H9 (cell line): ENCODE measurements at regions not wholly inside any gene's neighbourhood (a gene's known extent, or its start where the extent isn't known, plus 50 kb on each side); places are given as distances from the start of the nearest gene placed in this dataset.

Source experiments
- DNase-seq: peaks from one replicate; pipeline ENCODE4 v3.0.0-alpha.2; 2017
- H2AFZ ChIP-seq: one replicate; pipeline ENCODE4 v1.6.1; 2013; ENCODE audit warnings: mild to moderate bottlenecking, low read length, control low read depth, moderate library complexity
- H2AK5ac ChIP-seq: 2 replicates; pipeline ENCODE4 v1.6.1; 2013; ENCODE audit warnings: low read length, control low read depth, mixed read lengths; ENCODE audit not compliant: insufficient read length
- H2BK120ac ChIP-seq: one replicate; pipeline ENCODE4 v1.6.1; 2013; ENCODE audit warnings: low read depth, mild to moderate bottlenecking, low read length, control low read depth, inconsistent platforms; ENCODE audit not compliant: poor library complexity, severe bottlenecking
- H2BK12ac ChIP-seq: 2 replicates; pipeline ENCODE4 v1.6.1; 2013; ENCODE audit warnings: low read length, control low read depth, mixed read lengths, low read depth; ENCODE audit not compliant: insufficient read length
- H2BK15ac ChIP-seq: 2 replicates; pipeline ENCODE4 v1.6.1; 2013; ENCODE audit warnings: low read depth, low read length, control low read depth
- H2BK20ac ChIP-seq: one replicate; pipeline ENCODE4 v1.6.1; 2013; ENCODE audit warnings: low read depth, mild to moderate bottlenecking, low read length, control low read depth, inconsistent platforms; ENCODE audit not compliant: poor library complexity, severe bottlenecking
- H2BK5ac ChIP-seq: 2 replicates; pipeline ENCODE4 v1.6.1; 2013; ENCODE audit warnings: low read length, control low read depth, mixed read lengths; ENCODE audit not compliant: insufficient read length
- H3K14ac ChIP-seq: 2 replicates; pipeline ENCODE4 v1.6.1; 2013; ENCODE audit warnings: low read length, control low read depth; ENCODE audit not compliant: insufficient read depth
- H3K18ac ChIP-seq: 2 replicates; pipeline ENCODE4 v1.6.1; 2013; ENCODE audit warnings: low read depth, mild to moderate bottlenecking, mixed read lengths, low read length, control low read depth; ENCODE audit not compliant: insufficient read length
- H3K23ac ChIP-seq: 2 replicates; pipeline ENCODE4 v1.6.1; 2013; ENCODE audit warnings: low read length, control low read depth, mixed read lengths, low read depth; ENCODE audit not compliant: insufficient read length
- H3K23me2 ChIP-seq: 2 replicates; pipeline ENCODE4 v1.6.1; 2013; ENCODE audit warnings: low read depth, mild to moderate bottlenecking, mixed read lengths, low read length, control low read depth; ENCODE audit not compliant: insufficient read length, poor library complexity, severe bottlenecking
- H3K27ac ChIP-seq: 2 replicates; pipeline ENCODE4 v1.5.1; 2013; ENCODE audit warnings: low read length, control low read depth, mixed read lengths, low read depth; ENCODE audit not compliant: insufficient read length
- H3K27me3 ChIP-seq: 2 replicates; pipeline ENCODE4 v1.6.1; 2013; ENCODE audit warnings: low read length, control low read depth, inconsistent platforms; ENCODE audit not compliant: insufficient read depth
- H3K4ac ChIP-seq: 2 replicates; pipeline ENCODE4 v1.6.1; 2013; ENCODE audit warnings: low read depth, mild to moderate bottlenecking, control low read depth, inconsistent platforms, low read length, moderate library complexity
- H3K4me1 ChIP-seq: 2 replicates; pipeline ENCODE4 v1.6.1; 2013; ENCODE audit warnings: low read length, control low read depth, inconsistent platforms; ENCODE audit not compliant: insufficient read depth
- H3K4me2 ChIP-seq: 2 replicates; pipeline ENCODE4 v1.6.1; 2013; ENCODE audit warnings: low read length, control low read depth, mixed read lengths; ENCODE audit not compliant: insufficient read length, insufficient read depth
- H3K56ac ChIP-seq: 2 replicates; pipeline ENCODE4 v1.6.1; 2013; ENCODE audit warnings: low read depth, mild to moderate bottlenecking, mixed read lengths, low read length, control low read depth; ENCODE audit not compliant: insufficient read length
- H3K79me1 ChIP-seq: 2 replicates; pipeline ENCODE4 v1.6.1; 2013; ENCODE audit warnings: low read depth, mild to moderate bottlenecking, moderate library complexity, low read length, control low read depth, inconsistent platforms; ENCODE audit not compliant: insufficient read depth, poor library complexity, severe bottlenecking
- H3K79me2 ChIP-seq: 2 replicates; pipeline ENCODE4 v1.6.1; 2013; ENCODE audit warnings: low read length, control low read depth, inconsistent platforms; ENCODE audit not compliant: insufficient read depth
- H3K9ac ChIP-seq: 2 replicates; pipeline ENCODE4 v1.6.1; 2013; ENCODE audit warnings: low read length, control low read depth, mixed read lengths; ENCODE audit not compliant: insufficient read length; ENCODE audit errors: extremely low read depth
- H3K9me3 ChIP-seq: one replicate; pipeline ENCODE4 v1.6.1; 2013; ENCODE audit warnings: low read depth, low read length, inconsistent platforms; ENCODE audit not compliant: control insufficient read depth
- H3T11ph ChIP-seq: one replicate; pipeline ENCODE4 v1.6.1; 2013; ENCODE audit warnings: mild to moderate bottlenecking, low read length, control low read depth, inconsistent platforms
- H4K20me1 ChIP-seq: one replicate; pipeline ENCODE4 v1.6.1; 2013; ENCODE audit not compliant: control insufficient read depth, insufficient read length, insufficient read depth
- H4K5ac ChIP-seq: 2 replicates; pipeline ENCODE4 v1.6.1; 2013; ENCODE audit warnings: low read depth, mild to moderate bottlenecking, mixed read lengths, low read length, control low read depth; ENCODE audit not compliant: insufficient read length
- H4K8ac ChIP-seq: replicated peaks from 2 replicates; pipeline ENCODE4 v1.6.1; 2013; ENCODE audit warnings: low read length, control low read depth, mixed read lengths, low read depth; ENCODE audit not compliant: insufficient read length
- H4K91ac ChIP-seq: 2 replicates; pipeline ENCODE4 v1.6.1; 2013; ENCODE audit warnings: low read depth, mild to moderate bottlenecking, moderate library complexity, mixed read lengths, low read length, control low read depth; ENCODE audit not compliant: insufficient read length
- H3K27ac Mint-ChIP-seq, 3 experiments: 2 replicates in 2 of 3; 3 replicates in 1 of 3; pipeline ENCODE4 v1.8.0; 2020 to 2021; ENCODE audit warnings: mixed read lengths in 3 of 3, mild to moderate bottlenecking in 1 of 3, moderate library complexity in 1 of 3
- H3K27me3 Mint-ChIP-seq: 2 replicates; pipeline ENCODE4 v1.8.0; 2021; ENCODE audit warnings: low read depth, mild to moderate bottlenecking, moderate library complexity, mixed read lengths
- H3K36me3 Mint-ChIP-seq, 3 experiments: 2 replicates in 2 of 3; 3 replicates in 1 of 3; pipeline ENCODE4 v1.8.0; 2020 to 2021; ENCODE audit warnings: low read depth in 3 of 3, mixed read lengths in 3 of 3; ENCODE audit not compliant: insufficient read depth in 1 of 3
- H3K4me1 Mint-ChIP-seq, 2 experiments: 2 replicates each; pipeline ENCODE4 v1.8.0; 2020; ENCODE audit warnings: mixed read lengths in 2 of 2
- H3K4me3 Mint-ChIP-seq, 2 experiments: 2 replicates in 1 of 2; 3 replicates in 1 of 2; pipeline ENCODE4 v1.8.0; 2020 to 2021; ENCODE audit warnings: mild to moderate bottlenecking in 2 of 2, mixed read lengths in 2 of 2, moderate library complexity in 1 of 2
- H3K9me3 Mint-ChIP-seq, 2 experiments: 2 replicates in 1 of 2; 3 replicates in 1 of 2; pipeline ENCODE4 v1.8.0; 2020; ENCODE audit warnings: mild to moderate bottlenecking in 2 of 2, mixed read lengths in 2 of 2, moderate library complexity in 1 of 2
- CTCF ChIP-seq: fragments of 200-600 bp; sonication (generic); conservative IDR thresholded peaks from 3 replicates; pipeline ENCODE4 v1.8.0; 2021; ENCODE audit warnings: antibody characterized with exemption, mild to moderate bottlenecking
- WGBS: extraction: QIAGEN DNeasy Blood & Tissue Kit; methylation state at CpG from one replicate; pipeline ENCODE4 v1.1.7; 2013; ENCODE audit warnings: missing lambda C conversion rate, low lambda C conversion rate, mixed read lengths; ENCODE audit not compliant: insufficient read length; ENCODE audit errors: extremely low coverage; 5-methylcytosine and 5-hydroxymethylcytosine counted together

- TF ChIP-seq CTCF, result no peak
- Histone ChIP-seq H3K79me1 (no peaks in the 10 kb centered on the region), H3T11ph (no peak overlapping the region), H4K20me1 (no peaks in the 10 kb centered on the region), H4K91ac (no peak overlapping the region), H4K8ac (no peak overlapping the region), H2BK15ac (no peak overlapping the region), H3K79me2 (no peaks in the 10 kb centered on the region), H2BK5ac (no peak overlapping the region), H3K56ac (no peak overlapping the region), H3K14ac (no peak overlapping the region), H3K23ac (no peak overlapping the region), H3K9ac (no peak overlapping the region), H2BK12ac (no peak overlapping the region), H3K9me3 (no peaks in the 10 kb centered on the region), H3K27me3 (no peaks in the 10 kb centered on the region), H3K4me2 (no peak overlapping the region), H2AFZ (no peak overlapping the region), H2BK120ac (no peak overlapping the region), H4K5ac (no peak overlapping the region), H2AK5ac (no peak overlapping the region), H3K18ac (no peak overlapping the region), H3K23me2 (no peaks in the 10 kb centered on the region), H3K4me1 (no peaks in the 10 kb centered on the region), H3K4ac (no peak overlapping the region), H2BK20ac (no peak overlapping the region), H3K27ac (no peak overlapping the region)
- no peaks in the 10 kb centered on the region for H3K36me3 Mint-ChIP-seq
- no peaks in the 10 kb centered on the region; a peak in 1 of 5 replicates for H3K9me3 Mint-ChIP-seq
- no peak overlapping the region for H3K4me3 Mint-ChIP-seq
- DNase-seq, result no peak
- peaks cover 4 to 6% of the 10 kb centered on the region in 2 experiments; a peak in 3 of 4 replicates for H3K4me1 Mint-ChIP-seq
- H3K27ac Mint-ChIP-seq, result no peak overlapping the region; a peak in 1 of 7 replicates
- H3K27me3 Mint-ChIP-seq, result no peaks in the 10 kb centered on the region; the same call in 1 of the 2 replicates
- no CpG with 5 or more reads among the region's 6 CpGs for WGBS
Observed at GRCh38 chr2:36238106-36238505, 117.5 kb upstream of the CRIM1 start.
